Activated CD4-positive, alpha-beta T cell treated with anti-CD3 and anti-CD28 coated beads, Interleukin-2, Interleukin-4, amounts not matched to agents 100 ng/mL and 50 ng/mL, durations not matched to agents 16 hours and 8 hours (primary cell): ENCODE measurements at regions not wholly inside any gene's neighbourhood (a gene's known extent, or its start where the extent isn't known, plus 50 kb on each side); places are given as distances from the start of the nearest gene placed in this dataset.

Source experiments
- DNase-seq: peaks from one replicate; pipeline ENCODE4 v3.0.0-alpha.2; 2020; ENCODE audit warnings: low spot score

- DNase-seq, result no peak
Observed at GRCh38 chr13:92938486-92939020, 288.1 kb upstream of the GPC6 start.

- no peak for DNase-seq
Observed at GRCh38 chr13:92941167-92941566, 285.4 kb upstream of the GPC6 start.

- no peak for DNase-seq
Observed at GRCh38 chr13:92947770-92948434, 278.7 kb upstream of the GPC6 start.

- DNase-seq, result no peak
Observed at GRCh38 chr13:92950771-92951170, 275.8 kb upstream of the GPC6 start.

GRCh38 chr13:92951273-92951890 lies 275.2 kb upstream of the GPC6 start:
- DNase-seq, result no peak

GRCh38 chr13:92952161-92952560 lies 274.4 kb upstream of the GPC6 start:
- no peak for DNase-seq

- DNase-seq, result no peak
Observed at GRCh38 chr13:92954746-92955145, 271.9 kb upstream of the GPC6 start.

GRCh38 chr13:92959790-92960189 lies 266.8 kb upstream of the GPC6 start:
- DNase-seq, result no peak

- no peak for DNase-seq
Observed at GRCh38 chr13:92963029-92963428, 263.6 kb upstream of the GPC6 start.

- no peak for DNase-seq
Observed at GRCh38 chr13:92966341-92966740, 260.3 kb upstream of the GPC6 start.

GRCh38 chr13:92966900-92967299 lies 259.7 kb upstream of the GPC6 start:
- DNase-seq, result no peak

GRCh38 chr13:92967923-92968322 lies 258.7 kb upstream of the GPC6 start:
- no peak for DNase-seq

GRCh38 chr13:92972751-92973150 lies 253.9 kb upstream of the GPC6 start:
- no peak for DNase-seq

GRCh38 chr13:92974905-92975429 lies 251.6 kb upstream of the GPC6 start:
- DNase-seq, result no peak

GRCh38 chr13:92976657-92977056 lies 249.9 kb upstream of the GPC6 start:
- no peak for DNase-seq

- DNase-seq, result no peak
Observed at GRCh38 chr13:92984151-92984550, 242.5 kb upstream of the GPC6 start.

GRCh38 chr13:92989301-92989700 lies 237.3 kb upstream of the GPC6 start:
- DNase-seq, result no peak

- no peak for DNase-seq
Observed at GRCh38 chr13:92991692-92992091, 234.9 kb upstream of the GPC6 start.

GRCh38 chr13:92994056-92994455 lies 232.6 kb upstream of the GPC6 start:
- DNase-seq, result no peak

- DNase-seq, result no peak
Observed at GRCh38 chr13:93001866-93002461, 224.6 kb upstream of the GPC6 start.

GRCh38 chr13:93003531-93003930 lies 223.1 kb upstream of the GPC6 start:
- no peak for DNase-seq

GRCh38 chr13:93004919-93005318 lies 221.7 kb upstream of the GPC6 start:
- no peak for DNase-seq

- no peak for DNase-seq
Observed at GRCh38 chr13:93007928-93008327, 218.7 kb upstream of the GPC6 start.
